IPS-18c (cell line): ENCODE measurements at regions not wholly inside any gene's neighbourhood (a gene's known extent, or its start where the extent isn't known, plus 50 kb on each side); places are given as distances from the start of the nearest gene placed in this dataset.

Experiments
- H3K4me3 ChIP-seq: 2 replicates; pipeline ENCODE4 v1.7.0; 2013; ENCODE audit warnings: low read depth, mild to moderate bottlenecking, low read length, moderate library complexity; ENCODE audit not compliant: insufficient read depth
- H3K9me3 ChIP-seq: one replicate; pipeline ENCODE4 v1.6.1; 2013; ENCODE audit warnings: mild to moderate bottlenecking, low read length, moderate library complexity; ENCODE audit not compliant: control insufficient read depth, insufficient read depth

DNA sequence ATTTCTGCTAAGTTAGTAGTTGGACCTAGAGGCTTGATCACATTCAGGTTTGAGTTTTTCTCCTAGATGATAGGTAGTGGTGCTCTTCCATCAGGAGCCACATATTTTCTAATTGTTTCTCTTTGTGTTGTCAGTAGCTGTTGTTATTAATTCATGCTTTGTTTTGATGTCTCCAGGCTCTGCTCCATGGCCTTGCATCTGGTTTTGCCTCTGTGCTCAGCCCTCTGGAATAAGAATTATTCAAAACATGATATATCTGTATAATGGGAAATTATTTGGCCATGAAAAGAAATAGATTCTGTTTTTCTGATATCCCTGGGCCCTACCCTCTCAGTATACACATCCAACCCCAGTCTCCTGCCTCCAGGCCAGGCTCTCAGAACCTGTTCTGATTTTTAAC, 184.8 kb downstream of the CDC5L start:
- H3K4me3 ChIP-seq, result no peak overlapping the region

DNA sequence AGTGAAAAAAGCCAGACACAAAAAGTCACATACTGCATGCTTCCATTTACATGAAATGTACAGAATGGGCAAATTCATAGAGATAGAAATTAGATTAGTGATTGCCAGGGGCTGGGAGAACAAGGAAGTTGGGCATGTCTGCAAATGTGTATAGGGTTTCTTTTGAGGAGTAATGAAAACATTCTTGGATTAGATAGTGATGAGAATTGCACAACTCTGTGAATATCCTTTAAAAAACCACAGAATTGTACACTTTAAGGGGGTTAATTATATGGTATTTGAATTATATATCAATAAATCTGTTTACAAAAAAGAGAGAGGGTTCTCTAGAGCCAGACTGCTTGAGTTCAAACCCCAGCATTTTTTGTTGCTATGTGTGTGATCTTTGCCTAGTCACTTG, 188.1 kb downstream of the CDC5L start:
- Histone ChIP-seq H3K4me3 (no peak overlapping the region), H3K9me3 (no peaks in the 10 kb centered on the region)

More for the DNA sequence above, 184.8 kb downstream of the CDC5L start:
- no peaks in the 10 kb centered on the region for H3K9me3 ChIP-seq

DNA sequence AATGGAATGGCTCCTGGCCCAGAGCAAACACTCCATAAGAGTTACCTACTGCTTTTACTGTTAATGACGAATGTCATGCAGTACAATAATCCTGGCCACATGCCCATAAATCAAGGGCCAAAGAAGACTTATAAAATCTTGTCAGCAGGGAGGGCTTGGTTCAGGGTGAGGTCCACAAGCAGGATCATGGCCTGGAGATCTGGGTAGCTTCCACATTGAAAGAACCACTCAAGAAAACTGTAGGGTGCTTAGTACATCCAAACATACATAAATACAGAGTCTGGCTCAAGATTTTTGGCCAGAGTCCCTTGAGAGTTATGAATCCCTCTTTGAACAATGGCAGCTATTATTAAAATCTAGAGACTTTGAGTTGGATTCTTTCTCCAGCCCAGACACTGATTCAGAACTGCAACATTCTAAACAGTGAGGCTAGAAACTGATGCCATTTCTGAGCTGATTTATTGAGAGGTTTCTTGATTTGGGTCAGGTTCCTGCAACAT, 188.7 kb downstream of the CDC5L start:
- Histone ChIP-seq H3K9me3 (no peaks in the 10 kb centered on the region), H3K4me3 (no peak overlapping the region)

DNA sequence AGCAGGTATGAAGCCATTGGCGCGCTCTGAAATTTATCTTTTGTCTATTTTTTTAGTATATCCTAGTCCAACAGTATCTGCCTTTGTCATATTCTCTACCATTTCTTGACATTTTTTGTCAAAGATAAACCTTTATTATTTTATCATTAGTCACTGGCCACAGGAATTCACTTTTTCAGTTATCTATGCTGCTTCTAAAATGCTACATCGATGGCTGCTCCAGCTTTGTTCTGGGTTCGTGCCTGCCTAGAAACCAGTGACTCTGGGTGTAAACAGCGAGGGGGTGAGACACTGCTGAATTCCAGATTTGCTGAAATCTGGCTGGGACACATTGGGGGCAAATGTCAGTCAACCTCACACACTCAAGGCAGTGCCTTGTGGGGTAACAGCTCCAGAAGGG, 193.4 kb downstream of the CDC5L start:
- Histone ChIP-seq H3K4me3 (no peak overlapping the region), H3K9me3 (no peaks in the 10 kb centered on the region)

DNA sequence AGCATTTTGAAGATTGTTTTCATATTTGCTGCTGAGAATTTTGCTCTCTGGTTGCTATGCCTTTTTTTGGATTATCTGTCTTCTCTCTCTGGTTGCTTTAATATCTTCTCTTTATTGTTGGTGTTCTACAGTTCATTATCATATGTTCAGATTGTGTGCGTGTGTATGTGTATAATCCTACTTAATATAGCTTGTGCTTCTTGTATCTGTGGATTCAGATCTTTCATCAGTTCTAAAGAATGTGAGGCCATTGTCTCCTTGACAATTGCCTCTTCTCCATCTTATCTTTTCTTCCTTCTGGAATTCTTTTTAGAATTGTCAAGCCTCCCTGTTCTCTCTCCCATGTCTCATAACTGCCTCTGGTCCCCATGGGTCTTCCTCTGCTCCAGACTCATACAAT, 195.4 kb downstream of the CDC5L start:
- Histone ChIP-seq H3K4me3 (no peak overlapping the region), H3K9me3 (no peaks in the 10 kb centered on the region)

DNA sequence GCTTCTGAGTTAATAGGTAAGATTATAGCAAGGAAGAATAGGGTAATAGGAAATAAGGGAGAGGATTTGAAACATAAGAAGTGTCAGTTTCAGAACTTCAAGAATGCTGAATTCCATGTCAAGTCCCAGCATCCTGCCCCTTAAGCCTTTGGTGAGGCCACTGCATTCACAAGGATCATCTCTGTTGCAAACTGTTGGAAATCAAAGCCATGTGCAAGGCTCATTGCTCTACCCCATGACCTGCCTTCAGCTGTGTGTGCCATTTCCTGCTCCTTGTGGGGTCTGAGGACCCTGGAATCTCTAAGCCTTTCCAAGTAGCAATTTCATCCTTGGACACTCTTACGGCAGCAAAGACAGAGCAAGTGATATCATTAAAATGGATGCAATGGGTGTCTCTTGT, 203.0 kb downstream of the CDC5L start:
- H3K4me3 ChIP-seq, result no peak overlapping the region
- no peaks in the 10 kb centered on the region for H3K9me3 ChIP-seq

DNA sequence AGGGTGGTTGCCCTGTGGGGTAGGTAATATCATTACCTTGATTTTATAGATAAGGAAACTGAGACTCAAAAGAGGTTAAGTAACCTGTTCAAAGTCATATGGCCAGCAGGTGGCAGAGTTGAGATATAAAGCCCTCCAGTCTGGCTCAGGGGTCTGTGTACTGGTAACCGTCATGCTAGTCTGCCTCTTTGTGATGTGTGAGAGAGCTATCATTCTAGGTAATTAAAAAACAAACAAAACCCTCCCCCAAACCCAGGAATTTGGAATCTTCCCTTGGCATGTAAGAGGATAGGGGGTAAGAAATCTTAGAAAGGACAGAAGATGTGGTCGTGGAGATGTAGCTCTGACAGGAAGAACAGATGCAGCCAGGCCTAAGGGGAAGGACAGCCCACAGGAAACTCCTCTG, 206.0 kb downstream of the CDC5L start:
- Histone ChIP-seq H3K9me3 (no peaks in the 10 kb centered on the region), H3K4me3 (no peak overlapping the region)

DNA sequence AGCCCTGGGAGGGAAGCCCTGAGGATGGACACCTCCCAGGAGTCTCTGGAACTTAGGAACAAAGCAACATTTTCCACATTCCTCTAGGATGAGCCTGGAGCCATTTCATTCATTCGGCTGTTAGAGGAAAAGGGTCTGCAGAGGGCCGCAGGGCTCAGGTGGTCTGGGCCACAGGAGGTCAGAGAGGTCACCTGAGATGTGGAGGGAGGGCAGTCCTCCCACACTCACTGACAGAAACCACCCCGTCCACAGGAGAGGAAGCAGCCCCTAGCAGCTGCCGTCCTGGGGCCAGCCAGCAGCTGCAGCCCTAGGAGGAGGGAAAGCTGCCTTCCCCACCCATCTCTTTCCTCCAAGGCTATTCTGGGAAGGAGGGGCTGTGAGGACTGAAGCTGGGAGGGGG, 207.0 kb downstream of the CDC5L start:
- Histone ChIP-seq H3K9me3 (no peaks in the 10 kb centered on the region), H3K4me3 (no peak overlapping the region)

DNA sequence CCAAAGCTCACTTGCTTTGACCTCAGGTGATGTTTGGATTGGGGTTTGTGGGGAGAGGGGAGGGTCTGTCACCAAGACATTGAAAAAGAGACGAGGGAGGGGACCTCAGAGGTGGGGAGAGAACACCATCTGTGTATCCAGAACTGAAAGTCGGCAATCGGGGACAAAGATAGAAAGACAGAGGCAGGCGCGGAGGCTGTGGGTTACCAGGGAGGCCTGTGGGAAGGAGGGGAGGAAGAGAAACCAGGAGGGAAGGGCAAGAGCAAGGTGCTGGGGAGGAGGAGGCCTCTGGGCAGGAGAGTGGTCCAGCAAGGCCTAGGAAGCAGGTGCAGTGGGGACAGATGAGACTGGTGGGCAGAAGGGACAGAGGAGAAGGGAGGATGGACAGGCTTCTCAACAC, 211.2 kb downstream of the CDC5L start:
- H3K4me3 ChIP-seq, result no peak overlapping the region
- H3K9me3 ChIP-seq, result no peaks in the 10 kb centered on the region

DNA sequence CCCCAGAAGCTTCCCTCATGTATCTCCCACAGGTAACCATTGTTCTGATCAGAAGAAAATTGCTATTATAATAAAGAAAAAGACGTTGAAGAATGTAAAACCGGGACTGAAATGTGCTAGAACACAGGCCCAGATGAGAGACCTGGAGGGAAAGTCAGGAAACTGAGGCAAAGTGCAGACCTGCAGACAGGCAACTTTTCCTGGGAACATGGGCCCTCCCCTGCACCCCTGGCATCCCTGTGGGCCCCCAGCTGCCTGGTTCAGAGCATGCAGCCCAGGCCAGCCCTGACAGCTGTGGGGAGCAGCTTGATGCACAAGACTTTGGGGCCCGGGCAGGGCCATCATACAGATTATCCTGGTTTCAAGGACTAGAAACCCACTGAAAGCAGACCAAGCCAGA, 212.2 kb downstream of the CDC5L start:
- H3K4me3 ChIP-seq, result no peak overlapping the region
- no peaks in the 10 kb centered on the region for H3K9me3 ChIP-seq

DNA sequence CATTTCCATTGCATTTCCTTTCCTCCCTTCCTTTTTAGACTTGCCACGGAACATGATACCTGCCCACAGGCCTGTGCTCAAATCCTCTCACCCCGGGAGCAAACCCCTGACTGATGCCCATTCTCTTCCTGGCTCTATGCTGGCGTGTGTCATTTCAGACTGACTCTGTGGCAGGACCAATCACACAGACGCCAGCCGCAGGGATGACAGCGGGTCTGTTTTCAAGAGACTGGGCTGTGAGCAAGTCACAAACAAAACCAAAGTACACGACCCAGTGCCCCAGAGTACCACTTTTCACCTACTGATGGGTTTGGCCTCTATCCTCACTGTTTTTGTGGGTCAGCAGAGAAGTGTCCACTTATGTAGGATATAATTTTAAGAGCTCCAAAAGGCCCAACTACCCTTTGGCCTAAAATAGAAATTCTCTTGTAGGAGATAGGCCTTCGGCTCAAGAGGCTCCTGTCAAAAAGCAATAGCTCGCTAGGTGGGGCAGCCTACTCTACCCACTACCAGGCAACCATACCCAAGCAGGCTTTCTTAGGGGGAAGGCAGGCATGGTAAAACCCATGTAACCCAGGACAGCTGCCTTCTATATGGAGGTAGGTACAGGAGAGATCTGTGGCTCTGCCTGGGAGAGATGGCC, 215.7 kb downstream of the CDC5L start:
- Histone ChIP-seq H3K4me3 (no peak overlapping the region), H3K9me3 (no peaks in the 10 kb centered on the region)

DNA sequence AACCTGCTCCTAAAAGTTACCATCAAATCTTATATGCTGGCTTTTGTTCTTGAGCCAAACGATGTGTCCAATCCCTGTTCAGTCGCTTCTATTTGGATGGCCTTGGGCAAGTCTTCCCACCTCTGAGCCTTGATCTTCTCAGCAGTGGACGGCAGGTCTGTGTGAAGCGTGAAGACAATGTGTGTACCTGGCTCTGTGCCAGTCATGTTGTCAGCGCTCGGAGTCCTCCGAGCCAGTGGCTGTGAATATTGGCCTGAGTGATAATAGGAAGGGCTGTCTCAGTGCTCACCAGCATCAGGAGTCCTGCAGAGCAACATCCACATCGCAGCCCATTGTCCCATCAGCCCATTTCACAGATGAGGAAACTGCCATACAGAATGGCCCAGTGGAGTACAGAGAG, 219.0 kb downstream of the CDC5L start:
- Histone ChIP-seq H3K9me3 (no peaks in the 10 kb centered on the region), H3K4me3 (no peak overlapping the region)

DNA sequence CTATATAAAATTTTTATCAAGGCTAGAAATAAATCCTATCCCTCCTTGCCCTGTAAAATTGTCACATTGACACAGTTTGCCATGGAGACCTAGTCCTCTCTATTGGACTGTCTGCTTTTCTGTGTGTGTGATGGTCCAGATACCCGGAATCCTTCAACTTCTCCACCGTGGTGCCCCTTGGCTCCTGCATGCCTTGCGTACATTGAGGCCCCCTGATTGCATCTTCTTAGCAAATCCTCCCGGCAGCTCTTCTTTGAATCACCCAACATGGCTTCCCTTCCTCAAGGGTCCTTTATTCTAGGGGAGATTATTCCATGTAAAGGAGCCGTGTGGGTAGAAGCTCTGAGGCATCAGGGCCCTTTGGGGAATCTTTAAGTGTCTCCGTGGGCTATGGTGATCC, 219.5 kb downstream of the CDC5L start:
- no peaks in the 10 kb centered on the region for H3K9me3 ChIP-seq
- no peak overlapping the region for H3K4me3 ChIP-seq

DNA sequence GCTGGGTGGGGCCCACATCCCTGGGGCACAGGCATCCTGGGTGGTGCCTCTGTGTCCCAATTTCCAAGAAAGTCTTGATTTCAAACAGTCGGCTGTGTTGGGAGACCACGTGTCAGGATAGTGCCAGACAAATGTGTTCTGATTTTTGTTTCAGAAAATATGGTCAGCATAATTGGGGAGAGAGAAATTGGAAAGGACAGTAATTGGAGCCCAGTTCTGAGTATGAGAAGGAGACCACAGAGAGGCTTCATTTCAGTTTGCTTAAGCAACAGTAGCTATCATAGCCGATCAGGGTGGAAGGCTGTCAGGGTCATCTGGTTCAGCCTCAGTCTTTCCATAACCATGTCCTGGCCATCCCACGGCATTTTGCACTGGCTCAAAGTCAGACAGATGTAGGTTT, 220.7 kb downstream of the CDC5L start:
- H3K4me3 ChIP-seq, result no peak overlapping the region
- no peaks in the 10 kb centered on the region for H3K9me3 ChIP-seq

DNA sequence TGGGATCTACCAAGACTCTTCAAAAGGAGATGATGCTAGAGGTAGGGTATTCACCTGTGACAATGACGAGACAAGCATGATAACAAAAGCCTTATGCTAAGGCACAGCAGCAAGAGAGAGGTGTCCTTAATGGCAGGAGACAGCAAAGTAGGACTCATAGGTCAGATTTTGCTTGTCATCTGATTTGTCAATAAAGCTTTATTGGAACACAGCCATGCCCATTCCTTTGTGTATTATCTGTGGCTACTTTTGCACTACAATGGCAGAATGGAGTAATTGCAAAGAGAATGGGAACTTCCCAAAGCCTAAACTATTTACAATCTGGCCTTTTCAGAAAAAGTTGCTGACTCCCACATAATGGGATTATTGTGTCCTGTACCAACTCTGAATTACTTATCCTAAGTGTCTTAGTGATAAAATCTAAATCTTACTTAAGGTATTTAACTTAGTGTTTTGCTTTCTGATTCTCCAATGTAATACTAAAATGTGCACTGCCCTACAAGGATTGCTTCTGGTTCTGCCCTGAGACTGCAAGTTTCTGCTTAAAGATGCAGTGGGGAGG, 221.6 kb downstream of the CDC5L start:
- H3K9me3 ChIP-seq, result no peaks in the 10 kb centered on the region
- no peak overlapping the region for H3K4me3 ChIP-seq

DNA sequence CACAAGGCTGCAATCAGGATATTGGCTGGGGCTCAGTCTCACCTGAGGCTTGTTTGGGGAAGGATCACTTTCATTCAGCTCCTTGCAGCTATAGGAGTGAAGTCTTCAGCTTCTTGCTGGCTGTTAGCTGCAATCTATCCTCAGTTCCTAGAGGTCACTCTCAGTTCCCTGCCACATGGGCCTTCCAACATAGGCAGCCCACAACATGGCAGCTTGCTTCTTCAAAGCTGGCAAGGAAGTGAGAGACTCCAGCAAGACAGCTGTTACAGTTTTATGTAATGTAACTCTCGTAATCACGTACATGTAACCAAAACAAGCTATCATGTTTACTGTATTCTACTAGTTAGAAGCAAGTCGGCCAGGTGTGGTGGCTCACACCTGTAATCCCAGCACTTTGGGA, 226.9 kb downstream of the CDC5L start:
- Histone ChIP-seq H3K4me3 (no peak overlapping the region), H3K9me3 (no peaks in the 10 kb centered on the region)

DNA sequence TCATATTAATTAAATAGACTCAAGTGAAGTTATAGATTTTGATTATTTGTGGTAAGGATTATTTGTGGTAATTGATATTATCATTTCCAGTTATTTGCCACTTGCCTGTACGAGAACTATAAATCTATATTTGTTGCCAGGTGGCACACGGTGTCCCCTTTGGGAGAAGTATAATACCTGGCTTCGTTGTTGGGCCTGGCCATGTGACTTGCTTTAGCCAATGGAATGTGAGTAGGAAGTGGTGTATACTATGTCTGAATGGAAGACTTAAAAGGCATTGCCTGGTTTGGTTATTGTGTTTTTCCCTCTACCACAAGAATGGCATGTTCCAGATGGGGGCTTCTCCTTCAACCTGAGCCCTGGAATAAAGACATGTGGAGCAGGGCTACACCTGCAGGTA, 228.1 kb downstream of the CDC5L start:
- no peak overlapping the region for H3K4me3 ChIP-seq
- H3K9me3 ChIP-seq, result no peaks in the 10 kb centered on the region

DNA sequence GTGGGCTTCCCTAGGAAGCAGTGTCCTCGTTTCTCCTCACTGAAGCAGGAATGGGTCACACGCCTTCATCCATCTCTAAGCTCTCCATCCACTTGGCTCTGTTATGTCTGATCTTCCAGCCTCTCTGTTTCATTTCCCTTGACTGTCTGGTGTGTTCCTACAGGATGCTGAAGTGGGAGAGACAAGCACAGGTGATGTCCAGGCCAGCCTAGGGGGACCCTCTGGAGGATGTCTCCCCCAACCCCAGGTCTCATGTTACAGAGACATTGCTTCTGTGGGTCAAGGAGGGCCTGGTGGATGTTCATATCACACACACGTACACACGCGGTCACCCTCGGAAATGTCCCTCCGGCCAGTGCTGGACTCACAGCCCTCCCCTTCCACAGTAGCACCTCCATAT, 229.9 kb downstream of the CDC5L start:
- H3K4me3 ChIP-seq, result no peak overlapping the region
- H3K9me3 ChIP-seq, result no peaks in the 10 kb centered on the region

DNA sequence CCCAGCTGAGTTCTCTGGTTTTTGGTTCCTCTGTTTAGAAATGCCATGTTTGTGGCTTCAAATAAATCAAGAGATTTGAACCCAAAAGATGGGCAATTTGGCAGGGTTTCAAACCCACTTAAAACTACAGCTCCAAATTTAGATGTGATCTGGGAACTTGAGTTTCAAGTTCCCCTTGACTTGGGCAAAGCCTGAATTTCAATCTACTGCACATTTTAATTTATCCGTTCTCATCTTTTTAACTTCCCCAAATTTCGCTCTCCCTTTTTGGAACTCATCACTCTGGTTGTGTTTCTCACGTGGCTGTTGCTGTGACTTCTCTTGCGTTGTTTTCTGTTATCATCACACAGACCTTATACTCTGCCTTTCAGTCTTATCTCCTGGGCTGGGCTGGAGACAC, 230.9 kb downstream of the CDC5L start:
- H3K4me3 ChIP-seq, result no peak overlapping the region

More for the DNA sequence above, 230.9 kb downstream of the CDC5L start:
- no peaks in the 10 kb centered on the region for H3K9me3 ChIP-seq
